Keratinocyte (primary cell): ENCODE measurements at regions not wholly inside any gene's neighbourhood (a gene's known extent, or its start where the extent isn't known, plus 50 kb on each side); places are given as distances from the start of the nearest gene placed in this dataset.

Source experiments
- DNase-seq: peaks from one replicate; pipeline ENCODE4 v3.0.0-alpha.2; 2011; ENCODE audit warnings: low read depth, missing footprints, low spot score
- FAIRE-seq: peaks from 2 replicates; lab custom pipeline; 2011; peaks lifted over from hg19 to GRCh38; lab: Jason Lieb, UNC
- H2AFZ ChIP-seq: 2 replicates; pipeline ENCODE4 v1.6.0; 2012; ENCODE audit warnings: low read length, control low read depth, inconsistent platforms; ENCODE audit not compliant: control insufficient read depth
- H3K27ac ChIP-seq: 2 replicates; pipeline ENCODE4 v1.5.1; 2011; ENCODE audit warnings: low read length; ENCODE audit not compliant: control insufficient read depth, insufficient read depth
- H3K27me3 ChIP-seq: 3 replicates; pipeline ENCODE4 v1.6.0; 2011; ENCODE audit warnings: low read length; ENCODE audit not compliant: control insufficient read depth, insufficient read depth; ENCODE audit errors: extremely low read depth
- H3K36me3 ChIP-seq, 2 experiments: 2 replicates in 1 of 2; 3 replicates in 1 of 2; pipeline ENCODE4 v1.5.1; 2011; ENCODE audit warnings: low read length in 2 of 2, mild to moderate bottlenecking in 1 of 2; ENCODE audit not compliant: control insufficient read depth in 2 of 2, insufficient read depth in 2 of 2; ENCODE audit errors: extremely low read depth in 1 of 2
- H3K4me1 ChIP-seq: 3 replicates; pipeline ENCODE4 v1.5.1; 2011; ENCODE audit warnings: low read length; ENCODE audit not compliant: control insufficient read depth, insufficient read depth; ENCODE audit errors: extremely low read depth
- H3K4me2 ChIP-seq: 3 replicates; pipeline ENCODE4 v1.6.0; 2011; ENCODE audit warnings: low read depth, low read length; ENCODE audit not compliant: control insufficient read depth, insufficient read depth; ENCODE audit errors: extremely low read depth
- H3K4me3 ChIP-seq, 3 experiments: fragments of 200-600 bp in 1 of 3; sonication (generic) in 1 of 3; 2 replicates in 2 of 3; 3 replicates in 1 of 3; pipeline ENCODE4 v1.5.1; 2011 to 2016; ENCODE audit warnings: low read length in 3 of 3, mild to moderate bottlenecking in 3 of 3, control low read depth in 2 of 3, inconsistent platforms in 1 of 3, low read depth in 1 of 3, mixed read lengths in 1 of 3, mixed run types in 1 of 3, moderate library complexity in 1 of 3; ENCODE audit not compliant: control insufficient read depth in 2 of 3, insufficient read depth in 2 of 3; ENCODE audit errors: extremely low read depth in 1 of 3
- H3K79me2 ChIP-seq: 2 replicates; pipeline ENCODE4 v1.6.0; 2012; ENCODE audit warnings: low read length; ENCODE audit not compliant: control insufficient read depth, insufficient read depth
- H3K9ac ChIP-seq: 3 replicates; pipeline ENCODE4 v1.6.0; 2011; ENCODE audit warnings: low read length; ENCODE audit not compliant: control insufficient read depth, insufficient read depth; ENCODE audit errors: extremely low read depth
- H3K9me1 ChIP-seq: 3 replicates; pipeline ENCODE4 v1.6.0; 2011; ENCODE audit warnings: low read length; ENCODE audit not compliant: control insufficient read depth, insufficient read depth; ENCODE audit errors: extremely low read depth
- H3K9me3 ChIP-seq: 2 replicates; pipeline ENCODE4 v1.5.1; 2012; ENCODE audit warnings: low read depth, low read length; ENCODE audit not compliant: control insufficient read depth
- H4K20me1 ChIP-seq: 3 replicates; pipeline ENCODE4 v1.6.0; 2011; ENCODE audit warnings: low read length; ENCODE audit not compliant: control insufficient read depth, insufficient read depth; ENCODE audit errors: extremely low read depth
- CTCF ChIP-seq, 3 experiments: IDR thresholded peaks in 1 of 3; conservative IDR thresholded peaks in 1 of 3; optimal IDR thresholded peaks in 1 of 3; 2 replicates in 2 of 3; 3 replicates in 1 of 3; pipeline versions ENCODE3 to v1.5.1; 2011; ENCODE audit warnings: low read length in 3 of 3, mild to moderate bottlenecking in 3 of 3, moderate library complexity in 2 of 3, control low read depth in 1 of 3, inconsistent platforms in 1 of 3; ENCODE audit not compliant: insufficient read depth in 2 of 3; ENCODE audit errors: extremely low read depth in 1 of 3
- EZH2 ChIP-seq: IDR thresholded peaks from one replicate; pipeline ENCODE4 v1.6.1; 2012; ENCODE audit warnings: inconsistent platforms, mild to moderate bottlenecking, low read length, moderate library complexity
- dilution Hi-C: fragments of 300-500 bp; cut with MboI; formaldehyde crosslinking; loops from one replicate; pipeline ENCODE4 v1.7.0; 2020; ENCODE audit warnings: low sequenced_read_pairs; ENCODE audit not compliant: extremely low pct_ligation_motif_present

GRCh38 chrX:140157143-140157542 is 191.8 kb upstream of the CXorf66 start:
- no peaks in the 10 kb centered on the region for H3K9me3 ChIP-seq
- H2AFZ ChIP-seq: no peak overlapping the region
- TF ChIP-seq EZH2 (no peak), CTCF (optimal IDR thresholded peaks at IDR 0.05 in 1 of 3, IDR thresholded peaks at IDR 0.05 in 1 of 3, conservative IDR thresholded peaks at IDR 0.05 in 1 of 3; ENCODE audit: extremely low read depth in 1 of 3, insufficient read depth in 2 of 3, low read length in 3 of 3) (no peak)
- H3K4me3 ChIP-seq: no peak overlapping the region
- FAIRE-seq (no peak), DNase-seq (no peak)
- H4K20me1 ChIP-seq: no peaks in the 10 kb centered on the region
- H3K36me3 ChIP-seq: no peaks in the 10 kb centered on the region
- no peaks in the 10 kb centered on the region for H3K27me3 ChIP-seq
- dilution Hi-C loops: no loop called here
- H3K4me1 ChIP-seq: no peaks in the 10 kb centered on the region
- H3K9me1 ChIP-seq: no peaks in the 10 kb centered on the region
- no peak overlapping the region for H3K27ac ChIP-seq
- no peak overlapping the region for H3K4me2 ChIP-seq
- H3K79me2 ChIP-seq: no peaks in the 10 kb centered on the region
- no peak overlapping the region for H3K9ac ChIP-seq

GRCh38 chrX:140151316-140151715 is 186.0 kb upstream of the CXorf66 start:
- no peak overlapping the region for H3K27ac ChIP-seq
- no peaks in the 10 kb centered on the region for H3K79me2 ChIP-seq
- no peak overlapping the region for H3K9ac ChIP-seq
- no peak for FAIRE-seq
- no peak for DNase-seq
- no peaks in the 10 kb centered on the region for H3K4me1 ChIP-seq
- H3K9me1 ChIP-seq: no peaks in the 10 kb centered on the region
- no peak overlapping the region for H2AFZ ChIP-seq
- TF ChIP-seq CTCF (optimal IDR thresholded peaks at IDR 0.05 in 1 of 3, IDR thresholded peaks at IDR 0.05 in 1 of 3, conservative IDR thresholded peaks at IDR 0.05 in 1 of 3; ENCODE audit: extremely low read depth in 1 of 3, insufficient read depth in 2 of 3, low read length in 3 of 3) (no peak), EZH2 (no peak)
- H3K9me3 ChIP-seq: no peaks in the 10 kb centered on the region
- H4K20me1 ChIP-seq: no peaks in the 10 kb centered on the region
- no peaks in the 10 kb centered on the region for H3K36me3 ChIP-seq
- dilution Hi-C loops: no loop called here
- H3K4me2 ChIP-seq: no peak overlapping the region
- H3K4me3 ChIP-seq: no peak overlapping the region
- H3K27me3 ChIP-seq: no peaks in the 10 kb centered on the region
